GM12891 (cell line): ENCODE measurements at regions not wholly inside any gene's neighbourhood (a gene's known extent, or its start where the extent isn't known, plus 50 kb on each side); places are given as distances from the start of the nearest gene placed in this dataset.

Source experiments
- PAX5 ChIP-seq: IDR thresholded peaks from 2 replicates; pipeline ENCODE4 v1.6.1; 2011; ENCODE audit warnings: low read length, moderate library complexity, mild to moderate bottlenecking; ENCODE audit not compliant: insufficient read depth, severe bottlenecking
- POLR2A ChIP-seq: IDR thresholded peaks from 2 replicates; pipeline ENCODE4 v1.6.1; 2011; ENCODE audit warnings: low read depth, low read length, control low read depth
- POLR2AphosphoS5 ChIP-seq: IDR thresholded peaks from 2 replicates; pipeline ENCODE4 v1.6.1; 2011; ENCODE audit warnings: low read depth, low read length, control low read depth
- POU2F2 ChIP-seq: IDR thresholded peaks from 2 replicates; pipeline ENCODE4 v1.6.1; 2011; ENCODE audit warnings: low read depth, mild to moderate bottlenecking, control low read depth, low read length, moderate library complexity
- SPI1 ChIP-seq: IDR thresholded peaks from 2 replicates; pipeline ENCODE4 v1.6.1; 2011; ENCODE audit warnings: low read depth, low read length, control low read depth
- TAF1 ChIP-seq: IDR thresholded peaks from 2 replicates; pipeline ENCODE4 v1.6.1; 2011; ENCODE audit warnings: low read depth, low read length, control low read depth

DNA sequence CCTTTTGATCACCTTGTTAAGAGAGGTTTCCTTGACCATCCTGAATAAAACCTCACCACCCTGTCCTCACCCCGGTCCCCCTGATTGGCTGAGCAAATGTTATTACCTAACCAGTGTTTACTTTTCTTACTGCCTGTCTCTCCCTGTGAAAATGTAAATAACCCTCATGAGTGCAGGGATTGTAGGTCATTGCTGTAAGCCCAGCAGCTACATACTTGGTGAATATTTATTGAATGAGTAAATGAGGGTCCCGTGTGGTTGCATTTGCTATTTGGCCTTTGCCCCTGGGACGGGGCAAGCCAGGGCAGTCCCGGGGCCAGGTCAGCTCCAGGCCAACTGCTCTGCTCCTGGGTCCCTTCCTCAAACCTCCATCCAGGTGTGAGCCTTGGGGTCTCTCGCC is 55.5 kb upstream of the CLCN4 start:
- TF ChIP-seq POLR2A (no peak), POLR2AphosphoS5 (no peak), TAF1 (no peak), PAX5 (no peak), POU2F2 (no peak), SPI1 (no peak)
